Epithelial cell of esophagus (primary cell): ENCODE measurements at regions not wholly inside any gene's neighbourhood (a gene's known extent, or its start where the extent isn't known, plus 50 kb on each side); places are given as distances from the start of the nearest gene placed in this dataset.

Experiments used
- DNase-seq: peaks from one replicate; pipeline ENCODE4 v3.0.0; 2010; ENCODE audit warnings: low read depth
- H3K4me3 ChIP-seq: 2 replicates; pipeline ENCODE4 v1.5.1; 2011; ENCODE audit warnings: mild to moderate bottlenecking, low read length, control low read depth
- TF ChIP-seq, protein P1 (sequence below): IDR thresholded peaks from 2 replicates; pipeline ENCODE4 v1.5.1; 2011; ENCODE audit warnings: low read depth, mild to moderate bottlenecking, low read length, control low read depth, inconsistent platforms; ENCODE audit not compliant: insufficient read depth; ENCODE audit errors: missing control alignments

GRCh38 chr6:78554341-78554740, 313.0 kb upstream of the IRAK1BP1 start:
- H3K4me3 ChIP-seq: no peak overlapping the region
- TF ChIP-seq, protein P1, sequence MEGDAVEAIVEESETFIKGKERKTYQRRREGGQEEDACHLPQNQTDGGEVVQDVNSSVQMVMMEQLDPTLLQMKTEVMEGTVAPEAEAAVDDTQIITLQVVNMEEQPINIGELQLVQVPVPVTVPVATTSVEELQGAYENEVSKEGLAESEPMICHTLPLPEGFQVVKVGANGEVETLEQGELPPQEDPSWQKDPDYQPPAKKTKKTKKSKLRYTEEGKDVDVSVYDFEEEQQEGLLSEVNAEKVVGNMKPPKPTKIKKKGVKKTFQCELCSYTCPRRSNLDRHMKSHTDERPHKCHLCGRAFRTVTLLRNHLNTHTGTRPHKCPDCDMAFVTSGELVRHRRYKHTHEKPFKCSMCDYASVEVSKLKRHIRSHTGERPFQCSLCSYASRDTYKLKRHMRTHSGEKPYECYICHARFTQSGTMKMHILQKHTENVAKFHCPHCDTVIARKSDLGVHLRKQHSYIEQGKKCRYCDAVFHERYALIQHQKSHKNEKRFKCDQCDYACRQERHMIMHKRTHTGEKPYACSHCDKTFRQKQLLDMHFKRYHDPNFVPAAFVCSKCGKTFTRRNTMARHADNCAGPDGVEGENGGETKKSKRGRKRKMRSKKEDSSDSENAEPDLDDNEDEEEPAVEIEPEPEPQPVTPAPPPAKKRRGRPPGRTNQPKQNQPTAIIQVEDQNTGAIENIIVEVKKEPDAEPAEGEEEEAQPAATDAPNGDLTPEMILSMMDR: no peak
- no peak for DNase-seq

DNA sequence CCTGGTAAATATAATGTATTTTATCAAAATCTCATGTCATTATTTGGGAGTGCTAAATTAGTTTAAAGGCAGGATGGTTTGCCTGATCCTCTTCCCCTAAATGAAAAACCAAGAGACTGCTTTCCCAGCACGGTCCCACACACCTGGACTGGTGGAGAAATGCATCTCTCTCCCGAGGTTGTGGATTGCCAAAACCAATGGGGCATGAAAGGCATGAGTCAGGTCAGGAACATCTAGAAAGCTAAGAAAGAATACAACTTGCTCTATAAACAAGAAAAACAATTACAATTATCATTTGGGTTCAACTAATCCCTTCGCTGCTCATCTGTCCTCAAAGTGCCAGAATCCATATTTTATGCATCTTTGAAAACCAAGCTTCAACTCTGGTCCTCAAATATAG, 308.3 kb upstream of the IRAK1BP1 start:
- DNase-seq: no peak
- H3K4me3 ChIP-seq: no peak overlapping the region
- TF ChIP-seq, protein P1: no peak

- TF ChIP-seq, protein P1: no peak
- peak; percentile 2 for DNase-seq
Observed at GRCh38 chr6:78561015-78561414, 306.3 kb upstream of the IRAK1BP1 start.

GRCh38 chr6:78565997-78566396, 301.4 kb upstream of the IRAK1BP1 start:
- no peak for DNase-seq
- TF ChIP-seq, protein P1: no peak

More at GRCh38 chr6:78561015-78561414, 306.3 kb upstream of the IRAK1BP1 start:
- no peak overlapping the region for H3K4me3 ChIP-seq

GRCh38 chr6:78570044-78570443, 297.3 kb upstream of the IRAK1BP1 start:
- no peak overlapping the region for H3K4me3 ChIP-seq
- no peak for DNase-seq
- TF ChIP-seq, protein P1: no peak

More at GRCh38 chr6:78565997-78566396, 301.4 kb upstream of the IRAK1BP1 start:
- no peak overlapping the region for H3K4me3 ChIP-seq

DNA sequence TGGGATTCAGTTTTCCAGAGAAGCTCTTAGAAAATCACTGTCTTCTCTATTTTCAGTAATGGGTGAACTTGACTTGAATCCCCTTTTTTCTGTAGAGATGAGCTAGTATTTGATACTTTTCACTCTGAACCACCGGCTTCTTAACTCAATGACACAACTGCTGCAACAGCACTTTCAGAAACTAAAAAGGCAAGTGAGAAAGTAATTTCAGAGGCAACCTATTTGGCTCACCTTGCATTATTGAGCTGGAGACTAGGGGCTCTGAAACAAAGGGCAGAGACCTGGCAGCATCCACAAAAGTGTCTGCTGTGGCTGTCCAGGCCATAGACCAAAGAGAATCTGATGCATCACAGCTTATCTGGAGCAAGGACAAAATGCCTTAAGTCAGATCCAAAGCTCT, 289.8 kb upstream of the IRAK1BP1 start:
- no peak overlapping the region for H3K4me3 ChIP-seq
- DNase-seq: no peak
- TF ChIP-seq, protein P1: no peak

- no peak overlapping the region for H3K4me3 ChIP-seq
- TF ChIP-seq, protein P1: no peak
- no peak for DNase-seq
Observed at GRCh38 chr6:78578430-78578829, 288.9 kb upstream of the IRAK1BP1 start.
